ENCODE measurements at regions not wholly inside any gene's neighbourhood (a gene's known extent, or its start where the extent isn't known, plus 50 kb on each side); places are given as distances from the start of the nearest gene placed in this dataset.
"Not testable (repeated sequence)": the region's sequence is repeated elsewhere in the genome, so short reads cannot be mapped to it uniquely, and the experiment has no call there.

- DNase-seq, result no peak
Observed at GRCh38 chr7:68978710-68979109, 619.6 kb upstream of the AUTS2 start.

- no peak for DNase-seq
Observed at GRCh38 chr7:68980011-68980410, 618.3 kb upstream of the AUTS2 start.

- DNase-seq, result not testable (repeated sequence)
Observed at GRCh38 chr7:68980432-68980831, 617.8 kb upstream of the AUTS2 start.

- no peak for DNase-seq
Observed at GRCh38 chr7:68984306-68984705, 614.0 kb upstream of the AUTS2 start.

- no peak for DNase-seq
Observed at GRCh38 chr7:68994841-68995240, 603.4 kb upstream of the AUTS2 start.

GRCh38 chr7:68998136-68998535 is 600.1 kb upstream of the AUTS2 start:
- no peak for DNase-seq

- DNase-seq, result no peak
Observed at GRCh38 chr7:69002416-69002815, 595.9 kb upstream of the AUTS2 start.

- DNase-seq, result no peak
Observed at GRCh38 chr7:69012149-69012548, 586.1 kb upstream of the AUTS2 start.

- no peak for DNase-seq
Observed at GRCh38 chr7:69017208-69017607, 581.1 kb upstream of the AUTS2 start.

- DNase-seq, result no peak
Observed at GRCh38 chr7:69018200-69018599, 580.1 kb upstream of the AUTS2 start.

GRCh38 chr7:69019437-69019836 is 578.8 kb upstream of the AUTS2 start:
- no peak for DNase-seq

GRCh38 chr7:69020536-69020935 is 577.7 kb upstream of the AUTS2 start:
- no peak for DNase-seq

- no peak for DNase-seq
Observed at GRCh38 chr7:69025249-69025648, 573.0 kb upstream of the AUTS2 start.

- DNase-seq, result no peak
Observed at GRCh38 chr7:69032848-69033247, 565.4 kb upstream of the AUTS2 start.

GRCh38 chr7:69035826-69036225 is 562.4 kb upstream of the AUTS2 start:
- DNase-seq, result no peak

- DNase-seq, result no peak
Observed at GRCh38 chr7:69036301-69036700, 562.0 kb upstream of the AUTS2 start.

GRCh38 chr7:69038915-69039314 is 559.4 kb upstream of the AUTS2 start:
- DNase-seq, result no peak

GRCh38 chr7:69042138-69042537 is 556.1 kb upstream of the AUTS2 start:
- no peak for DNase-seq

- DNase-seq, result no peak
Observed at GRCh38 chr7:69047151-69047754, 551.0 kb upstream of the AUTS2 start.

GRCh38 chr7:69049326-69049725 is 548.9 kb upstream of the AUTS2 start:
- DNase-seq, result no peak

GRCh38 chr7:69052447-69052846 is 545.8 kb upstream of the AUTS2 start:
- DNase-seq, result no peak

GRCh38 chr7:69060516-69060915 is 537.8 kb upstream of the AUTS2 start:
- DNase-seq, result no peak

- no peak for DNase-seq
Observed at GRCh38 chr7:69062020-69062765, 536.1 kb upstream of the AUTS2 start.

GRCh38 chr7:69067397-69067796 is 530.9 kb upstream of the AUTS2 start:
- no peak for DNase-seq

GRCh38 chr7:69070476-69070875 is 527.8 kb upstream of the AUTS2 start:
- DNase-seq, result no peak

All from GF-D8 (cell line).